HFFc6 (cell line): ENCODE measurements at regions not wholly inside any gene's neighbourhood (a gene's known extent, or its start where the extent isn't known, plus 50 kb on each side); places are given as distances from the start of the nearest gene placed in this dataset.

Experiments
- DNase-seq: peaks from one replicate; pipeline ENCODE4 v3.0.0-alpha.2; 2018
- H3K27ac Mint-ChIP-seq: 2 replicates; pipeline ENCODE4 v1.8.0; 2020; ENCODE audit warnings: mild to moderate bottlenecking, mixed read lengths
- H3K27me3 Mint-ChIP-seq: 2 replicates; pipeline ENCODE4 v1.8.0; 2021; ENCODE audit warnings: mild to moderate bottlenecking, moderate library complexity, mixed read lengths; ENCODE audit not compliant: insufficient read depth
- H3K36me3 Mint-ChIP-seq: 2 replicates; pipeline ENCODE4 v1.8.0; 2021; ENCODE audit warnings: low read depth, mixed read lengths
- H3K4me1 Mint-ChIP-seq: 2 replicates; pipeline ENCODE4 v1.8.0; 2020; ENCODE audit warnings: low read depth, mixed read lengths
- H3K4me3 Mint-ChIP-seq: 2 replicates; pipeline ENCODE4 v1.8.0; 2020; ENCODE audit warnings: mild to moderate bottlenecking, moderate library complexity, mixed read lengths
- H3K9me3 Mint-ChIP-seq: 2 replicates; pipeline ENCODE4 v1.8.0; 2020; ENCODE audit warnings: mild to moderate bottlenecking, mixed read lengths
- TF ChIP-seq, protein P1 (sequence below): fragments of 200-600 bp; sonication (generic); IDR thresholded peaks from 2 replicates; pipeline ENCODE4 v1.5.0; 2021; ENCODE audit warnings: antibody characterized with exemption, mild to moderate bottlenecking

- no peak for DNase-seq
- peaks cover 23% of the 10 kb centered on the region for H3K4me1 Mint-ChIP-seq
- H3K36me3 Mint-ChIP-seq, result no peaks in the 10 kb centered on the region
- H3K4me3 Mint-ChIP-seq, result peak overlapping the region; percentile 15; the same call in 1 of the 2 replicates
- TF ChIP-seq, protein P1, sequence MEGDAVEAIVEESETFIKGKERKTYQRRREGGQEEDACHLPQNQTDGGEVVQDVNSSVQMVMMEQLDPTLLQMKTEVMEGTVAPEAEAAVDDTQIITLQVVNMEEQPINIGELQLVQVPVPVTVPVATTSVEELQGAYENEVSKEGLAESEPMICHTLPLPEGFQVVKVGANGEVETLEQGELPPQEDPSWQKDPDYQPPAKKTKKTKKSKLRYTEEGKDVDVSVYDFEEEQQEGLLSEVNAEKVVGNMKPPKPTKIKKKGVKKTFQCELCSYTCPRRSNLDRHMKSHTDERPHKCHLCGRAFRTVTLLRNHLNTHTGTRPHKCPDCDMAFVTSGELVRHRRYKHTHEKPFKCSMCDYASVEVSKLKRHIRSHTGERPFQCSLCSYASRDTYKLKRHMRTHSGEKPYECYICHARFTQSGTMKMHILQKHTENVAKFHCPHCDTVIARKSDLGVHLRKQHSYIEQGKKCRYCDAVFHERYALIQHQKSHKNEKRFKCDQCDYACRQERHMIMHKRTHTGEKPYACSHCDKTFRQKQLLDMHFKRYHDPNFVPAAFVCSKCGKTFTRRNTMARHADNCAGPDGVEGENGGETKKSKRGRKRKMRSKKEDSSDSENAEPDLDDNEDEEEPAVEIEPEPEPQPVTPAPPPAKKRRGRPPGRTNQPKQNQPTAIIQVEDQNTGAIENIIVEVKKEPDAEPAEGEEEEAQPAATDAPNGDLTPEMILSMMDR, result no peak
- H3K27ac Mint-ChIP-seq, result no peak overlapping the region
- H3K27me3 Mint-ChIP-seq, result peaks cover 9% of the 10 kb centered on the region
- no peaks in the 10 kb centered on the region for H3K9me3 Mint-ChIP-seq
These were observed 337.7 kb downstream of the KCNRG start for GRCh38 chr13:50352720-50353480.

DNA sequence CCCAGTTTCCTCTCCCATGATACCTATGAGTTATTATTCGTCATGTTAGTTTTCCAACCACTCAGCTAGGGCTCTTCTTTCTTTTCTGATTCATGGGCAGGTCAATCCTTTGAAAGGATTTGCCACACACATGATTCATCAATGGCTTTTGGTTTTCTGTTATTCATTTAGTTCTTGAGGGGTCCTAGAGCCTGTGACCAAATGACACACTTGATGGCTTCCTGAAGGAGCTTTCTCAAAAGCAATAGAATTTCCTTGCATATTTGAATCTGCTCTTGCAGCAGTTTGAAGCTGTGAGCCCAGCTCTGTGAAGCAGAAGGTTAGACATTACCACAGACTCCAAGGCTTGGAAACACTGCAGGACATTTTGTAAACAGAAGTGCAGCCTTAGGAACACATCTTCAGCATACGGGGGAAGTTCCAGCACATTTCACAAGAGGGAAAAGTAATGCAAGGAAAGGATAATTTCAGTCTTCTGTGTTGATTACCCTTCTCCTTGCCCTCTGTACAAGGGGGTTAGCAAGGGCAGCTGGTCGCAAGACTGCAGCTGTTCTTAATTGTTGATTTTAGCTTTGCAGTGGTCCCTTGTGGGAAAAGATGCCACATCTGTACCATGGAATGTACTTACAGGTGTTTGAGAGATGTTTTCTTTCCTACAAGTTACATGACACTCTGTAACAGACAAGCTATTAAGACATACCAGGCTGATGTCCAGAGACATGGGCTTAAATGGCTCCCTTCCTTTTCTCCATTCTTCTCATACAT is 338.6 kb downstream of the KCNRG start:
- H3K4me1 Mint-ChIP-seq, result peaks cover 26% of the 10 kb centered on the region
- peak overlapping the region; percentile 15; the same call in 1 of the 2 replicates for H3K4me3 Mint-ChIP-seq
- H3K27me3 Mint-ChIP-seq, result peaks cover 9% of the 10 kb centered on the region
- TF ChIP-seq, protein P1, result no peak
- no peaks in the 10 kb centered on the region for H3K9me3 Mint-ChIP-seq
- H3K36me3 Mint-ChIP-seq, result no peaks in the 10 kb centered on the region
- peak; percentile 35 for DNase-seq
- no peak overlapping the region for H3K27ac Mint-ChIP-seq

GRCh38 chr13:50355797-50356196 is 340.6 kb downstream of the KCNRG start:
- Mint-ChIP-seq H3K4me1 (peaks cover 26% of the 10 kb centered on the region), H3K9me3 (no peaks in the 10 kb centered on the region), H3K27ac (no peak overlapping the region), H3K4me3 (no peak overlapping the region), H3K27me3 (peaks cover 18% of the 10 kb centered on the region), H3K36me3 (no peaks in the 10 kb centered on the region)
- DNase-seq, result no peak
- TF ChIP-seq, protein P1, result no peak

DNA sequence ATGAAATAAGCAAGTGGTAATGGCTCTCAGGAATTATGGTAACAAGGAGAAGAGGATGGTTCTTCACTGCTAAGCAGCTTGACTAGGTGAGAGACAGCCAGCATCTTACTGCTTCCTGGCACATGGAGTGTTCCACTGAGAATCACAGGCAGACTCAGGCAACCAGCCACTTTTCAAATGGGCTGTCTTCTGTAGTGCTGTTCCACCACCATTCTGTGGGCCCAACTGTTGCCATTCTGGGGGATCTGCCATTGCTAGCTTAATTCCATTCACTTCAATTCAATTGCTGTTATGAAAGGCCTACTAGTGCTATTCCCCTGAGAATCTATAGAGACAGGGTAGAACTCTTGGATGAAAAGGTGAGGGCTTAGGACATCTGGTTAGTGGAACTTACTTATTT is 341.9 kb downstream of the KCNRG start:
- TF ChIP-seq, protein P1, result no peak
- H3K27ac Mint-ChIP-seq, result no peak overlapping the region
- no peaks in the 10 kb centered on the region for H3K36me3 Mint-ChIP-seq
- peaks cover 18% of the 10 kb centered on the region for H3K27me3 Mint-ChIP-seq
- 0 out of 2 replicates have a peak overlapping the region, but pooled peaks have one; percentile 26 for H3K4me3 Mint-ChIP-seq
- DNase-seq, result no peak
- no peaks in the 10 kb centered on the region for H3K9me3 Mint-ChIP-seq
- peaks cover 26% of the 10 kb centered on the region for H3K4me1 Mint-ChIP-seq

DNA sequence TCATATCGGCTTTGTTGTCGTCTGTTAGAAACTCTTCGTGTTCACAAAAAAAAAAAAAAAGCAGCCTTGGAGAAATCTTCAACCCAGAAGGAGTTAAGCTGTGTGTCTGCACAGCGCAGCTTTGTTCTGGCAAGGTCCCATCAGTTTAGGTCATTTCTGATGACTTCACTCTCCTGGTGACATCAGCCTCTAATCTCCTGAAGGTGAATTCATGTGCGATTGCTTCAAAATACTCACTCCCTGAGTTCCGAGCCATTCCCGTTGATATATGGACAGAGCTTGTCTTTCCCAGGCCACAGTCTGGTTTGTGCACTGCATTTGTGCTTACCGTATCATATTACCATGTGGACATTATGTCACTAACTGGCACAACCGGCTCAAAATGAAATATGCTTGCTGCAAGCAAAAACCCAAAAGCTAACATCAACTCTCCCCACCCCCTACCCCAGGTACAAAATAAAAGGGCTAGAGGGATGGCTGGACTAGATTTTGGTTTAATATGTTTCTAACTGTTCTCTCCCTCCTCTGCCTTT is 342.4 kb downstream of the KCNRG start:
- DNase-seq, result peak; percentile 50
- Mint-ChIP-seq H3K36me3 (no peaks in the 10 kb centered on the region), H3K4me1 (peaks cover 26% of the 10 kb centered on the region), H3K9me3 (no peaks in the 10 kb centered on the region), H3K27me3 (peaks cover 18% of the 10 kb centered on the region), H3K4me3 (0 out of 2 replicates have a peak overlapping the region, but pooled peaks have one; percentile 26), H3K27ac (no peak overlapping the region)
- TF ChIP-seq, protein P1, result no peak
